AG10803 (cell line): ENCODE measurements at regions not wholly inside any gene's neighbourhood (a gene's known extent, or its start where the extent isn't known, plus 50 kb on each side); places are given as distances from the start of the nearest gene placed in this dataset.
"Not testable (repeated sequence)": the region's sequence is repeated elsewhere in the genome, so short reads cannot be mapped to it uniquely, and the experiment has no call there.

Source experiments
- DNase-seq: peaks from one replicate; pipeline ENCODE4 v3.0.0; 2010; ENCODE audit warnings: low read depth
- H3K4me3 ChIP-seq: 2 replicates; pipeline ENCODE4 v1.5.1; 2011; ENCODE audit warnings: mild to moderate bottlenecking, low read length, control low read depth
- CTCF ChIP-seq: conservative IDR thresholded peaks from 2 replicates; pipeline ENCODE4 v1.5.1; 2011; ENCODE audit warnings: mild to moderate bottlenecking, low read length, control low read depth, inconsistent platforms

GRCh38 chr2:91772240-91772937, 3080.9 kb downstream of the RPIA start:
- DNase-seq, H3K4me3 ChIP-seq: not testable (repeated sequence)

GRCh38 chr2:91773810-91774209, 3082.3 kb downstream of the RPIA start:
- H3K4me3 ChIP-seq: not testable (repeated sequence)

GRCh38 chr2:91775193-91775592, 3083.7 kb downstream of the RPIA start:
- not testable (repeated sequence) for H3K4me3 ChIP-seq, DNase-seq

More at GRCh38 chr2:91773810-91774209, 3082.3 kb downstream of the RPIA start:
- not testable (repeated sequence) for DNase-seq

- not testable (repeated sequence) for H3K4me3 ChIP-seq, DNase-seq
Measured at GRCh38 chr2:91780324-91780723, 3088.9 kb downstream of the RPIA start.

- DNase-seq, H3K4me3 ChIP-seq: not testable (repeated sequence)
Measured at GRCh38 chr2:91809391-91809790, 3061.8 kb upstream of the TEKT4 start.

GRCh38 chr2:91839904-91840868, 3031.0 kb upstream of the TEKT4 start:
- no peak for DNase-seq
- no peak for TF ChIP-seq CTCF
- no peak overlapping the region for H3K4me3 ChIP-seq

- not testable (repeated sequence) for DNase-seq, H3K4me3 ChIP-seq
Measured at GRCh38 chr2:91842264-91842663, 3029.0 kb upstream of the TEKT4 start.

- DNase-seq, H3K4me3 ChIP-seq: not testable (repeated sequence)
Measured at GRCh38 chr2:91842913-91843312, 3028.3 kb upstream of the TEKT4 start.

- H3K4me3 ChIP-seq, DNase-seq: not testable (repeated sequence)
Measured at GRCh38 chr2:91843723-91844450, 3027.3 kb upstream of the TEKT4 start.

- not testable (repeated sequence) for H3K4me3 ChIP-seq, DNase-seq
Measured at GRCh38 chr2:91844451-91844825, 3026.8 kb upstream of the TEKT4 start.

GRCh38 chr2:91846388-91846787, 3024.8 kb upstream of the TEKT4 start:
- DNase-seq, H3K4me3 ChIP-seq: not testable (repeated sequence)

GRCh38 chr2:91851689-91852420, 3019.4 kb upstream of the TEKT4 start:
- DNase-seq, H3K4me3 ChIP-seq: not testable (repeated sequence)

- H3K4me3 ChIP-seq, DNase-seq: not testable (repeated sequence)
Measured at GRCh38 chr2:91856971-91857370, 3014.3 kb upstream of the TEKT4 start.

- DNase-seq, H3K4me3 ChIP-seq: not testable (repeated sequence)
Measured at GRCh38 chr2:91857711-91858110, 3013.5 kb upstream of the TEKT4 start.

- not testable (repeated sequence) for DNase-seq, H3K4me3 ChIP-seq
Measured at GRCh38 chr2:91871716-91872115, 2999.5 kb upstream of the TEKT4 start.

GRCh38 chr2:91873416-91873815, 2997.8 kb upstream of the TEKT4 start:
- not testable (repeated sequence) for DNase-seq, H3K4me3 ChIP-seq

GRCh38 chr2:91877658-91878210, 2993.5 kb upstream of the TEKT4 start:
- not testable (repeated sequence) for H3K4me3 ChIP-seq, DNase-seq
